MM.1S (cell line): ENCODE measurements at regions not wholly inside any gene's neighbourhood (a gene's known extent, or its start where the extent isn't known, plus 50 kb on each side); places are given as distances from the start of the nearest gene placed in this dataset.
"Not testable (repeated sequence)": the region's sequence is repeated elsewhere in the genome, so short reads cannot be mapped to it uniquely, and the experiment has no call there.

Source experiments
- DNase-seq: peaks from one replicate; pipeline ENCODE4 v3.0.0-alpha.2; 2015
- H2AFZ ChIP-seq: fragments of 300-600 bp; sonication (generic); 2 replicates; pipeline ENCODE4 v1.6.0; 2016; ENCODE audit warnings: antibody characterized with exemption, low read length
- H3F3A ChIP-seq: fragments of 300-600 bp; sonication (generic); 2 replicates; pipeline ENCODE4 v1.6.1; 2016; ENCODE audit warnings: mild to moderate bottlenecking, antibody characterized with exemption, low read length, moderate library complexity, mixed read lengths; ENCODE audit not compliant: insufficient read depth
- H3K27ac ChIP-seq: fragments of 300-600 bp; sonication (generic); 2 replicates; pipeline ENCODE4 v1.5.1; 2016; ENCODE audit warnings: mild to moderate bottlenecking, low read length
- H3K27me3 ChIP-seq: fragments of 300-600 bp; sonication (generic); replicated peaks from 2 replicates; pipeline ENCODE4 v1.6.0; 2016; ENCODE audit warnings: low read length; ENCODE audit not compliant: insufficient read depth
- H3K36me3 ChIP-seq: fragments of 300-600 bp; sonication (generic); replicated peaks from 2 replicates; pipeline ENCODE4 v1.6.1; 2016; ENCODE audit warnings: mild to moderate bottlenecking, low read length, mixed read lengths; ENCODE audit not compliant: insufficient read depth
- H3K4me1 ChIP-seq: fragments of 300-600 bp; sonication (generic); 2 replicates; pipeline ENCODE4 v1.6.1; 2016; ENCODE audit warnings: low read length, mixed read lengths
- H3K4me2 ChIP-seq: fragments of 300-600 bp; sonication (generic); 2 replicates; pipeline ENCODE4 v1.6.0; 2016; ENCODE audit warnings: low read depth, low read length
- H3K4me3 ChIP-seq: fragments of 300-600 bp; sonication (generic); 2 replicates; pipeline ENCODE4 v1.5.1; 2016; ENCODE audit warnings: low read length, mixed read lengths
- H3K79me2 ChIP-seq: fragments of 300-600 bp; sonication (generic); 2 replicates; pipeline ENCODE4 v1.6.1; 2016; ENCODE audit warnings: mixed run types, low read length, mixed read lengths
- H3K9ac ChIP-seq: fragments of 300-600 bp; sonication (generic); 2 replicates; pipeline ENCODE4 v1.6.1; 2016; ENCODE audit warnings: low read length, mixed read lengths
- H3K9me2 ChIP-seq: fragments of 300-600 bp; sonication (generic); replicated peaks from 2 replicates; pipeline ENCODE4 v1.6.1; 2016; ENCODE audit warnings: mild to moderate bottlenecking, low read length, mixed read lengths; ENCODE audit not compliant: insufficient read depth
- H3K9me3 ChIP-seq: fragments of 300-600 bp; sonication (generic); replicated peaks from 2 replicates; pipeline ENCODE4 v1.6.1; 2016; ENCODE audit warnings: mild to moderate bottlenecking, low read length, mixed read lengths; ENCODE audit not compliant: insufficient read depth
- H4K20me1 ChIP-seq: fragments of 300-600 bp; sonication (generic); 2 replicates; pipeline ENCODE4 v1.6.1; 2016; ENCODE audit warnings: mild to moderate bottlenecking, low read length, moderate library complexity, mixed read lengths; ENCODE audit not compliant: insufficient read depth
- EZH2 ChIP-seq: fragments of 300-600 bp; sonication (generic); optimal IDR thresholded peaks from 2 replicates; pipeline ENCODE3; 2017; ENCODE audit warnings: low read depth, mild to moderate bottlenecking, antibody characterized with exemption, low read length, mixed read lengths
- EZH2phosphoT487 ChIP-seq: fragments of 300-600 bp; sonication (generic); IDR thresholded peaks from 2 replicates; pipeline ENCODE4 v1.6.1; 2018; ENCODE audit warnings: antibody characterized with exemption, low read length
- TF ChIP-seq, protein P1 (sequence below): fragments of 300-600 bp; sonication (generic); IDR thresholded peaks from 2 replicates; pipeline ENCODE4 v1.5.1; 2016; ENCODE audit warnings: antibody characterized with exemption, low read length, mixed read lengths

DNA sequence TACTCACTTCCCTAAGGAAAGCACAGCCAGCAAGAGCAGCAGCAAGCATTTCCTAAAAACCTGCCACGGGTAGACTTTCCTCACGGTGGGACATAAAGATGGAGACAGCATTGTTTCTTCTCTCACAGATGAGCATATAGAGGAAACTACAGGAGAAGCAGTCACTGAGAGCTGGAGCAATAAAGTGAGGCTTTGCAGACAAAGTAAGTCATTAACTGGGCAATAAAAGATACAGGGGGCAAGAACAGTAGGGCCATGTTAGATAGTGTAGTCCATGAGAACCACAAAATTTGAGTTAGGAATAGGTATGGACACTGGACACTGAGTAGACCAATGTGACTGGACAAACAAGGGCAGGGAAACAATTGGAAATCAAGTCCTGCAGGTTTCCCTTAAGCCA lies 240.1 kb upstream of the NFIA start:
- no peaks in the 10 kb centered on the region for H3K4me1 ChIP-seq
- no peak overlapping the region for H3K4me2 ChIP-seq
- H3K4me3 ChIP-seq: no peak overlapping the region
- no peaks in the 10 kb centered on the region for H3K9me2 ChIP-seq
- no peak overlapping the region for H2AFZ ChIP-seq
- H3K27me3 ChIP-seq: no peaks in the 10 kb centered on the region
- H3F3A ChIP-seq: no peaks in the 10 kb centered on the region
- no peaks in the 10 kb centered on the region for H3K9me3 ChIP-seq
- H4K20me1 ChIP-seq: no peaks in the 10 kb centered on the region
- DNase-seq: no peak
- TF ChIP-seq, protein P1, sequence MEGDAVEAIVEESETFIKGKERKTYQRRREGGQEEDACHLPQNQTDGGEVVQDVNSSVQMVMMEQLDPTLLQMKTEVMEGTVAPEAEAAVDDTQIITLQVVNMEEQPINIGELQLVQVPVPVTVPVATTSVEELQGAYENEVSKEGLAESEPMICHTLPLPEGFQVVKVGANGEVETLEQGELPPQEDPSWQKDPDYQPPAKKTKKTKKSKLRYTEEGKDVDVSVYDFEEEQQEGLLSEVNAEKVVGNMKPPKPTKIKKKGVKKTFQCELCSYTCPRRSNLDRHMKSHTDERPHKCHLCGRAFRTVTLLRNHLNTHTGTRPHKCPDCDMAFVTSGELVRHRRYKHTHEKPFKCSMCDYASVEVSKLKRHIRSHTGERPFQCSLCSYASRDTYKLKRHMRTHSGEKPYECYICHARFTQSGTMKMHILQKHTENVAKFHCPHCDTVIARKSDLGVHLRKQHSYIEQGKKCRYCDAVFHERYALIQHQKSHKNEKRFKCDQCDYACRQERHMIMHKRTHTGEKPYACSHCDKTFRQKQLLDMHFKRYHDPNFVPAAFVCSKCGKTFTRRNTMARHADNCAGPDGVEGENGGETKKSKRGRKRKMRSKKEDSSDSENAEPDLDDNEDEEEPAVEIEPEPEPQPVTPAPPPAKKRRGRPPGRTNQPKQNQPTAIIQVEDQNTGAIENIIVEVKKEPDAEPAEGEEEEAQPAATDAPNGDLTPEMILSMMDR: no peak
- TF ChIP-seq EZH2 (no peak), EZH2phosphoT487 (no peak)
- H3K9ac ChIP-seq: no peak overlapping the region
- no peaks in the 10 kb centered on the region for H3K36me3 ChIP-seq
- no peak overlapping the region for H3K27ac ChIP-seq
- no peaks in the 10 kb centered on the region for H3K79me2 ChIP-seq

DNA sequence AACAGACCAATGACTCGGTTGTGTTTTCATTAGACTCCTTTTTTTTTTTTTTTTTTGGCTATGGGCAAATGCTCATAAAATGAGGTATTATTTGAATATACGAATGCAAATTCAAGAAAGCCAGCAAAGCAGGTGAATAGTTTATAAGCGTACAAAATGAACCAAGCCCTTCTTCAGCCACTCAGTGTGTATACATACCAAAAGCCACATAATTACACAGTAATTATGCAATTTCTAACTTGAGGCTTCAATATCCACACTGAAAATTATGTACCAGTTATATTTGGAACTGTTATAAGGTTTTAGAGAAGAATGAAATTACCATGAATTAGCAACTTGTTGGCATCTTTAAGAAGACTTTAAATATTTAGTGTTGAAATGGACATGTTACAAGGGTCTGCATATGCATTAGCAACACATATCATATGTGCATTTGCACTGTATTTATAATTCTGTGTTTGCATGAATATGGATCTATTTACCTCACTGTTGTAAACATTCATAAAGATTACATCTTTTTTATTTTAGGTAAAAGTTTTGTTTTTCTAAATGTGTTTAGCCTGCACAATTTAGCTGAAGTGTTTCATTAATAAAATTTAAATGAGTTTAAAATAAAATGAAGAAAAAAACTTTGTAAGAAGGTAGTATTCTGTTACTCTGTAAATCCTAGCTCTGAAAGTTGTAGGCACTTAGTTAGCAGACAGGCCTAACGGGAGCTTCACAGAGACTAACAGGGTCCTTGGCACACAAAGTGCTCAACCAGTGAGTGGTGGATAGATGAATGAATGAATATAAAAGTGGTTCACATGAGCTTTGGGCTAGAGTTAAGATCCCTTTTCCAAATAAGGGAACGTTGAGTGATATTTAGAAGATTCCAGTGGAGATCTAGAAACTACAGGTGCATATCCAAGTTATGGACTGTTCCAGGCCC lies 241.0 kb upstream of the NFIA start:
- Histone ChIP-seq H4K20me1 (no peaks in the 10 kb centered on the region), H3K79me2 (no peaks in the 10 kb centered on the region), H3K4me1 (no peaks in the 10 kb centered on the region), H3K4me3 (no peak overlapping the region), H3K27ac (no peak overlapping the region), H3F3A (no peaks in the 10 kb centered on the region), H3K9me2 (no peaks in the 10 kb centered on the region), H3K9me3 (no peaks in the 10 kb centered on the region), H3K36me3 (no peaks in the 10 kb centered on the region), H2AFZ (no peak overlapping the region), H3K9ac (no peak overlapping the region), H3K27me3 (no peaks in the 10 kb centered on the region), H3K4me2 (no peak overlapping the region)
- TF ChIP-seq EZH2phosphoT487 (no peak), EZH2 (no peak)
- TF ChIP-seq, protein P1: no peak
- DNase-seq: no peak

DNA sequence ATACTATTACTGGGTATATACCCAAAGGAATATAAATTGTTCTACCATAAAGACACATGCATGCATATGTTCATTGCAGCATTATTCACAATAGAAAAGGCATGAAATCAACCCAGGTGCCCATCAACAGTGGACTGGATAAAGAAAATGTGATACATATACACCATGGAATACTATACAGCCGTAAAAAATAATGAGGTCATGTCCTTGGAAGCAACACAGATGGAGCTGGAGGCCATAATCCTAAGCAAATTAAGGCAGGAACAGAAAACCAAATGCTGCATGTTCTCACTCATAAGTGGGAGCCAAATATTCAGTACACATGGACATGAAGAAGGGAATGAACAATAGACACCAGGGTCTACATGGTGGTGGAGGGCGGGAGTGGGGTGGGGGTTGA lies 241.9 kb upstream of the NFIA start:
- H3K4me2 ChIP-seq, H3K4me1 ChIP-seq, H2AFZ ChIP-seq, H3K9ac ChIP-seq, H4K20me1 ChIP-seq, H3K9me2 ChIP-seq, H3K9me3 ChIP-seq, H3K27ac ChIP-seq, H3K79me2 ChIP-seq, DNase-seq, H3K36me3 ChIP-seq, H3K27me3 ChIP-seq, H3K4me3 ChIP-seq, H3F3A ChIP-seq: not testable (repeated sequence)

DNA sequence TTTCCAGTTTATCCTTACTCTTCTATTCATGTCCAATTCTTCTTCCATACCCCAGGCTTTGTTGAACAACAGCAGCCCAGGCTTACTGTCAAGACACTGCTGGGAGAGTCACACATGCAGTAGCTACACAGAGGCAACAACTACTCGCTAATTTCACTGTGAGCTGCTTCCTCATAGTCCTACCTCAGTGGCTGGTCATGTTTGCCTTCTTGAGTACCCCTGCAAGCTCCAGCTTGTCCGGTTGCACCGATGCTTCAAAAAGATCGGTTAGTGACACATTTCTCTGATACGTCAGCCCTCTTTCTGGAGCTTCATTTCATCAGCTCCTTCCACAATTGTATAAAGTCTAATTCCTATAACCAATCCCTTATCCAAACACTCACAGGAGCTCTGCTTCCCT lies 246.7 kb upstream of the NFIA start:
- H4K20me1 ChIP-seq: no peaks in the 10 kb centered on the region
- H3K9ac ChIP-seq: no peak overlapping the region
- no peak overlapping the region for H3K4me3 ChIP-seq
- no peaks in the 10 kb centered on the region for H3K9me3 ChIP-seq
- H3K27ac ChIP-seq: no peak overlapping the region
- H3K79me2 ChIP-seq: no peaks in the 10 kb centered on the region
- H3F3A ChIP-seq: no peaks in the 10 kb centered on the region
- H3K4me2 ChIP-seq: no peak overlapping the region
- no peaks in the 10 kb centered on the region for H3K27me3 ChIP-seq
- H2AFZ ChIP-seq: no peak overlapping the region
- no peaks in the 10 kb centered on the region for H3K9me2 ChIP-seq
- H3K36me3 ChIP-seq: no peaks in the 10 kb centered on the region
- TF ChIP-seq EZH2: no peak
- TF ChIP-seq, protein P1: no peak
- TF ChIP-seq EZH2phosphoT487: no peak
- H3K4me1 ChIP-seq: no peaks in the 10 kb centered on the region
- DNase-seq: no peak
